HG02973 (cell line): ENCODE measurements at regions not wholly inside any gene's neighbourhood (a gene's known extent, or its start where the extent isn't known, plus 50 kb on each side); places are given as distances from the start of the nearest gene placed in this dataset.
A peak's percentile ranks its signal among the peaks of the same experiment; 100 is the strongest.
"Not testable (repeated sequence)": the region's sequence is repeated elsewhere in the genome, so short reads cannot be mapped to it uniquely, and the experiment has no call there.

Experiments used
- ATAC-seq: cut with Tn5 transposase; IDR thresholded peaks from one replicate; pipeline ENCODE4 v1.9.1; 2021; ENCODE audit warnings: moderate library complexity; ENCODE audit not compliant: unreplicated experiment

- ATAC-seq, result not testable (repeated sequence)
Observed at GRCh38 chr14:105675433-105675832, 149.1 kb downstream of the TMEM121 start.

- not testable (repeated sequence) for ATAC-seq
Observed at GRCh38 chr14:105675905-105676670, 149.7 kb downstream of the TMEM121 start.

GRCh38 chr14:105678057-105678456, 151.7 kb downstream of the TMEM121 start:
- not testable (repeated sequence) for ATAC-seq

- not testable (repeated sequence) for ATAC-seq
Observed at GRCh38 chr14:105678996-105679958, 152.9 kb downstream of the TMEM121 start.

- ATAC-seq, result peak; percentile 42
Observed at GRCh38 chr14:105679959-105680735, 153.8 kb downstream of the TMEM121 start.

- peak; percentile 22 for ATAC-seq
Observed at GRCh38 chr14:105680736-105681098, 154.3 kb downstream of the TMEM121 start.

- ATAC-seq, result not testable (repeated sequence)
Observed at GRCh38 chr14:105681606-105682185, 155.3 kb downstream of the TMEM121 start.

GRCh38 chr14:105682442-105682841, 156.1 kb downstream of the TMEM121 start:
- not testable (repeated sequence) for ATAC-seq

GRCh38 chr14:105682956-105683570, 156.7 kb downstream of the TMEM121 start:
- ATAC-seq, result no peak

- ATAC-seq, result not testable (repeated sequence)
Observed at GRCh38 chr14:105684056-105684455, 157.7 kb downstream of the TMEM121 start.

GRCh38 chr14:105684597-105684996, 158.2 kb downstream of the TMEM121 start:
- ATAC-seq, result not testable (repeated sequence)

- ATAC-seq, result no peak
Observed at GRCh38 chr14:105685003-105685402, 158.6 kb downstream of the TMEM121 start.

- ATAC-seq, result not testable (repeated sequence)
Observed at GRCh38 chr14:105685605-105686004, 159.2 kb downstream of the TMEM121 start.

GRCh38 chr14:105686050-105686449, 159.7 kb downstream of the TMEM121 start:
- ATAC-seq, result peak; percentile 26

- ATAC-seq, result peak; percentile 2
Observed at GRCh38 chr14:105686462-105687170, 160.2 kb downstream of the TMEM121 start.

GRCh38 chr14:105687171-105688022, 161.0 kb downstream of the TMEM121 start:
- ATAC-seq, result peak; percentile 0

- ATAC-seq, result peak; percentile 27
Observed at GRCh38 chr14:105688023-105688351, 161.6 kb downstream of the TMEM121 start.

GRCh38 chr14:105688664-105689221, 162.4 kb downstream of the TMEM121 start:
- ATAC-seq, result not testable (repeated sequence)
